ENCODE measurements at regions not wholly inside any gene's neighbourhood (a gene's known extent, or its start where the extent isn't known, plus 50 kb on each side); places are given as distances from the start of the nearest gene placed in this dataset.

GRCh38 chr1:106680776-106681344, 375.6 kb upstream of the PRMT6 start (continued):
- TF ChIP-seq ZNF816 (CRISPR knock-in tag; IDR thresholded peaks at IDR 0.05; ENCODE audit: borderline replicate concordance): no peak
- TF ChIP-seq IKZF5 (CRISPR knock-in tag; IDR thresholded peaks at IDR 0.05): no peak
- TF ChIP-seq NR1H2 (CRISPR knock-in tag; IDR thresholded peaks at IDR 0.05; ENCODE audit: borderline replicate concordance, low read depth): no peak
- TF ChIP-seq, protein P1, sequence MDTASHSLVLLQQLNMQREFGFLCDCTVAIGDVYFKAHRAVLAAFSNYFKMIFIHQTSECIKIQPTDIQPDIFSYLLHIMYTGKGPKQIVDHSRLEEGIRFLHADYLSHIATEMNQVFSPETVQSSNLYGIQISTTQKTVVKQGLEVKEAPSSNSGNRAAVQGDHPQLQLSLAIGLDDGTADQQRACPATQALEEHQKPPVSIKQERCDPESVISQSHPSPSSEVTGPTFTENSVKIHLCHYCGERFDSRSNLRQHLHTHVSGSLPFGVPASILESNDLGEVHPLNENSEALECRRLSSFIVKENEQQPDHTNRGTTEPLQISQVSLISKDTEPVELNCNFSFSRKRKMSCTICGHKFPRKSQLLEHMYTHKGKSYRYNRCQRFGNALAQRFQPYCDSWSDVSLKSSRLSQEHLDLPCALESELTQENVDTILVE (CRISPR knock-in tag; IDR thresholded peaks at IDR 0.05): no peak
- no peak for TF ChIP-seq CSRNP2 (CRISPR knock-in tag; conservative IDR thresholded peaks at IDR 0.05; ENCODE audit: low read depth)
- TF ChIP-seq, protein P2, sequence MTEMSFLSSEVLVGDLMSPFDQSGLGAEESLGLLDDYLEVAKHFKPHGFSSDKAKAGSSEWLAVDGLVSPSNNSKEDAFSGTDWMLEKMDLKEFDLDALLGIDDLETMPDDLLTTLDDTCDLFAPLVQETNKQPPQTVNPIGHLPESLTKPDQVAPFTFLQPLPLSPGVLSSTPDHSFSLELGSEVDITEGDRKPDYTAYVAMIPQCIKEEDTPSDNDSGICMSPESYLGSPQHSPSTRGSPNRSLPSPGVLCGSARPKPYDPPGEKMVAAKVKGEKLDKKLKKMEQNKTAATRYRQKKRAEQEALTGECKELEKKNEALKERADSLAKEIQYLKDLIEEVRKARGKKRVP (CRISPR knock-in tag; IDR thresholded peaks at IDR 0.05): no peak

GRCh38 chr1:106681939-106682522, 374.4 kb upstream of the PRMT6 start:
- H3K27me3 ChIP-seq (ENCODE audit: control insufficient read depth in 1 of 2, insufficient read depth in 2 of 2, low read length in 2 of 2): no peaks in the 10 kb centered on the region
- TF ChIP-seq IKZF5 (CRISPR knock-in tag; IDR thresholded peaks at IDR 0.05): no peak
- no peak overlapping the region for H3K4me3 ChIP-seq (replicated peaks in 1 of 3; ENCODE audit: insufficient read depth in 1 of 3, low read depth in 2 of 3, low read length in 3 of 3)
- CTCF ChIA-PET (ENCODE audit: low intra/inter-chr PET ratio, low total read pairs): no interaction called here
- no peak overlapping the region for H3K9ac ChIP-seq (ENCODE audit: insufficient read depth, low read depth, low read length)
- DNase-seq (ENCODE audit: low spot score): no peak
- FAIRE-seq: no peak
- POLR2A ChIA-PET: no interaction called here
- no peaks in the 10 kb centered on the region for H4K20me1 ChIP-seq (ENCODE audit: insufficient read depth, low read length)
- no TSS peak for BruUV-seq (replicated peaks)
- H3K36me3 ChIP-seq (replicated peaks in 1 of 2; ENCODE audit: control insufficient read depth in 1 of 2, insufficient read depth in 2 of 2, low read length in 2 of 2): no peaks in the 10 kb centered on the region
- no peak overlapping the region for H3K4me2 ChIP-seq (ENCODE audit: low read depth, low read length)
- intact Hi-C loops (cut with micrococcal nuclease; ENCODE audit: unreplicated experiment) (no loop called here), in situ Hi-C loops (cut with HindIII; ENCODE audit: extremely low pct_ligation_motif_present, low pct_unique_long_range_greater_than_20kb) (no loop called here)
- H3K27ac ChIP-seq (ENCODE audit: extremely low read length, insufficient read depth, low read length): no peak overlapping the region
- no peak overlapping the region for H2AFZ ChIP-seq (ENCODE audit: low read length)
- 11% methylated on average over 3 of the region's 3 CpGs for WGBS (ENCODE audit: low lambda C conversion rate)
- H3K79me2 ChIP-seq (ENCODE audit: insufficient read depth, low read length): no peaks in the 10 kb centered on the region
- no peaks in the 10 kb centered on the region for H3K4me1 ChIP-seq (ENCODE audit: insufficient read depth, low read length)
- peaks cover 68% of the 10 kb centered on the region for H3K9me3 ChIP-seq (ENCODE audit: low read length)
- no peak for ATAC-seq
